NOMO-1 treated with dmso at 0.1 percent for 144 hours (cell line): ENCODE measurements at regions not wholly inside any gene's neighbourhood (a gene's known extent, or its start where the extent isn't known, plus 50 kb on each side); places are given as distances from the start of the nearest gene placed in this dataset.

Experiments used
- DNase-seq: peaks from one replicate; lab custom pipeline; 2025; ENCODE audit not compliant: unreplicated experiment; lab: John Stamatoyannopoulos, UW

GRCh38 chr16:59295993-59296736 is 562.0 kb upstream of the GOT2 start:
- no peak for DNase-seq

- no peak for DNase-seq
Measured at GRCh38 chr16:59295474-59295873, 561.4 kb upstream of the GOT2 start.

GRCh38 chr16:59290718-59291117 is 556.6 kb upstream of the GOT2 start:
- DNase-seq = no peak

GRCh38 chr16:59289151-59289550 is 555.0 kb upstream of the GOT2 start:
- no peak for DNase-seq

GRCh38 chr16:59274141-59274540 is 540.0 kb upstream of the GOT2 start:
- DNase-seq = no peak

GRCh38 chr16:59263955-59264354 is 529.8 kb upstream of the GOT2 start:
- no peak for DNase-seq

- no peak for DNase-seq
Measured at GRCh38 chr16:59260892-59261291, 526.8 kb upstream of the GOT2 start.

GRCh38 chr16:59259950-59260319 is 525.8 kb upstream of the GOT2 start:
- peak; percentile 50 for DNase-seq

GRCh38 chr16:59259074-59259949 is 525.2 kb upstream of the GOT2 start:
- DNase-seq = peak; percentile 42

- DNase-seq = no peak
Measured at GRCh38 chr16:59252317-59252716, 518.2 kb upstream of the GOT2 start.

GRCh38 chr16:59249011-59249410 is 514.9 kb upstream of the GOT2 start:
- no peak for DNase-seq

- DNase-seq = no peak
Measured at GRCh38 chr16:59242556-59242955, 508.4 kb upstream of the GOT2 start.

- DNase-seq = no peak
Measured at GRCh38 chr16:59238246-59238645, 504.1 kb upstream of the GOT2 start.

GRCh38 chr16:59236804-59237458 is 502.8 kb upstream of the GOT2 start:
- no peak for DNase-seq

GRCh38 chr16:59224401-59224800 is 490.3 kb upstream of the GOT2 start:
- DNase-seq = no peak

- DNase-seq = no peak
Measured at GRCh38 chr16:59220011-59220410, 485.9 kb upstream of the GOT2 start.

GRCh38 chr16:59216291-59216690 is 482.2 kb upstream of the GOT2 start:
- no peak for DNase-seq

GRCh38 chr16:59214455-59214854 is 480.3 kb upstream of the GOT2 start:
- DNase-seq = no peak

- DNase-seq = peak; percentile 46
Measured at GRCh38 chr16:59213952-59214351, 479.8 kb upstream of the GOT2 start.

GRCh38 chr16:59212492-59213024 is 478.4 kb upstream of the GOT2 start:
- DNase-seq = peak; percentile 26

- no peak for DNase-seq
Measured at GRCh38 chr16:59210955-59211541, 476.9 kb upstream of the GOT2 start.
